ENCODE measurements at regions not wholly inside any gene's neighbourhood (a gene's known extent, or its start where the extent isn't known, plus 50 kb on each side); places are given as distances from the start of the nearest gene placed in this dataset.

- ChIA-PET SMC1A (ENCODE audit: uncharacterized antibody, unreplicated experiment) (no interaction called here), RAD21 (ENCODE audit: unreplicated experiment) (no interaction called here), CTCF (interaction anchor here (1.2 kb wide), 1 partner anchor 11 kb away, joined by 3 read pairs; no protein-coding TSS in a partner anchor), POLR2A (no interaction called here)
- Histone ChIP-seq H3K4me3 (no peak overlapping the region), H2AFZ (ENCODE audit: control insufficient read depth, low read depth, low read length) (no peak overlapping the region), H3K27ac (ENCODE audit: control insufficient read depth, insufficient read depth) (no peak overlapping the region), H3K79me2 (ENCODE audit: control insufficient read depth, insufficient read depth, low read length) (no peaks in the 10 kb centered on the region), H3K36me3 (ENCODE audit: control insufficient read depth in 2 of 2, insufficient read depth in 2 of 2, low read length in 1 of 2) (no peaks in the 10 kb centered on the region), H3K4me2 (ENCODE audit: control insufficient read depth, insufficient read depth) (no peak overlapping the region), H3K4me1 (ENCODE audit: control insufficient read depth, insufficient read depth, low read length) (no peaks in the 10 kb centered on the region), H3K27me3 (replicated peaks in 1 of 2; ENCODE audit: control insufficient read depth in 2 of 2, insufficient read depth in 2 of 2, low read length in 1 of 2) (no peaks in the 10 kb centered on the region), H3K9ac (ENCODE audit: control insufficient read depth, insufficient read depth, low read length) (no peak overlapping the region), H3K9me3 (replicated peaks; ENCODE audit: control insufficient read depth, insufficient read depth, low read length) (no peaks in the 10 kb centered on the region), H4K20me1 (ENCODE audit: control insufficient read depth, insufficient read depth) (no peaks in the 10 kb centered on the region)
- in situ Hi-C loops (cut with MboI), result no loop called here
- no peak for FAIRE-seq
- DNase-seq (ENCODE audit: low read depth, low spot score), result no peak
- no peak for ATAC-seq
- 22% methylated on average over 6 of the region's 6 CpGs for WGBS (ENCODE audit: insufficient coverage, insufficient replicate concordance, low lambda C conversion rate, missing lambda C conversion rate)
- intact Hi-C loops (cut with micrococcal nuclease; ENCODE audit: unreplicated experiment), result no loop called here
- no TSS peak for BruUV-seq (replicated peaks)
- TF ChIP-seq ESRRA (IDR thresholded peaks at IDR 0.05; ENCODE audit: low read length) (no peak), FOXK2 (IDR thresholded peaks at IDR 0.05) (no peak), ZBTB40 (IDR thresholded peaks at IDR 0.05; ENCODE audit: borderline replicate concordance) (no peak), NFYA (IDR thresholded peaks at IDR 0.05; ENCODE audit: borderline replicate concordance, low read depth, low read length) (no peak), TCF7 (IDR thresholded peaks at IDR 0.05; ENCODE audit: borderline replicate concordance) (no peak), RFX5 (IDR thresholded peaks at IDR 0.05; ENCODE audit: low read depth, low read length) (no peak), RUNX3 (IDR thresholded peaks at IDR 0.05; ENCODE audit: low read length) (no peak), STAT1 (conservative IDR thresholded peaks at IDR 0.05) (no peak), HDAC6 (IDR thresholded peaks at IDR 0.05; ENCODE audit: unreplicated experiment) (no peak), CREM (IDR thresholded peaks at IDR 0.05; ENCODE audit: low read depth) (no peak), ETV6 (conservative IDR thresholded peaks at IDR 0.05 in 1 of 2, IDR thresholded peaks at IDR 0.05 in 1 of 2; ENCODE audit: borderline replicate concordance in 1 of 2, low read depth in 1 of 2) (no peak), YY1 (IDR thresholded peaks at IDR 0.05; ENCODE audit: low read depth, low read length) (no peak), CHD4 (IDR thresholded peaks at IDR 0.05) (no peak), MLLT1 (IDR thresholded peaks at IDR 0.05) (no peak), ZNF274 (IDR thresholded peaks at IDR 0.05; ENCODE audit: insufficient read depth, insufficient read length) (no peak), SPI1 (IDR thresholded peaks at IDR 0.05; ENCODE audit: borderline replicate concordance, insufficient read depth, low read depth, low read length) (no peak)
These were observed 139.9 kb upstream of the PCDH9 start for GRCh38 chr13:67369895-67370660.
